K562 (cell line): ENCODE measurements at regions not wholly inside any gene's neighbourhood (a gene's known extent, or its start where the extent isn't known, plus 50 kb on each side); places are given as distances from the start of the nearest gene placed in this dataset.

ENCODE experiments used
- EZH2 ChIP-seq: IDR thresholded peaks from 2 replicates; pipeline ENCODE4 v1.6.1; 2012; ENCODE audit warnings: low read depth, mild to moderate bottlenecking, inconsistent platforms, low read length, borderline replicate concordance
- MAFF ChIP-seq: IDR thresholded peaks from 2 replicates; pipeline ENCODE4 v1.6.1; 2012; ENCODE audit warnings: low read length, improper control_type of control experiment
- MAFK ChIP-seq: IDR thresholded peaks from 2 replicates; pipeline ENCODE4 v1.6.1; 2011; ENCODE audit warnings: low read length, improper control_type of control experiment
- POLR2AphosphoS5 ChIP-seq: IDR thresholded peaks from 2 replicates; pipeline ENCODE4 v1.6.1; 2011; ENCODE audit warnings: mild to moderate bottlenecking, low read depth, low read length, moderate library complexity; ENCODE audit not compliant: control insufficient read depth, insufficient read depth
- STAT5B ChIP-seq: fragments of 250-450 bp; sonication (Bioruptor Pico); IDR thresholded peaks from 2 replicates; pipeline ENCODE4 v1.8.0; 2021; ENCODE audit warnings: mild to moderate bottlenecking, inconsistent platforms
- TAF1 ChIP-seq: IDR thresholded peaks from 2 replicates; pipeline ENCODE4 v1.6.1; 2011; ENCODE audit warnings: mild to moderate bottlenecking, low read length, moderate library complexity; ENCODE audit not compliant: insufficient read depth, control insufficient read depth, severe bottlenecking; ENCODE audit errors: extremely low read depth
- ZSCAN29 ChIP-seq: fragments of 450-650 bp; IDR thresholded peaks from 2 replicates; pipeline ENCODE4 v1.6.1; 2017
- TF ChIP-seq, protein P1 (sequence below), 3 experiments: IDR thresholded peaks in 2 of 3; conservative IDR thresholded peaks in 1 of 3; 2 replicates each; pipeline ENCODE4 v1.5.1; 2011 to 2012; ENCODE audit warnings: low read length in 3 of 3, mild to moderate bottlenecking in 3 of 3, control low read depth in 2 of 3, improper control_type of control experiment in 1 of 3, inconsistent platforms in 1 of 3, low read depth in 1 of 3, mixed read lengths in 1 of 3, moderate library complexity in 1 of 3; ENCODE audit not compliant: insufficient read depth in 2 of 3
- TF ChIP-seq, protein P2 (sequence below): sonication (generic); formaldehyde crosslinking; IDR thresholded peaks from 2 replicates; pipeline ENCODE4 v1.5.0; 2020; ENCODE audit warnings: missing genetic modification reagents

DNA sequence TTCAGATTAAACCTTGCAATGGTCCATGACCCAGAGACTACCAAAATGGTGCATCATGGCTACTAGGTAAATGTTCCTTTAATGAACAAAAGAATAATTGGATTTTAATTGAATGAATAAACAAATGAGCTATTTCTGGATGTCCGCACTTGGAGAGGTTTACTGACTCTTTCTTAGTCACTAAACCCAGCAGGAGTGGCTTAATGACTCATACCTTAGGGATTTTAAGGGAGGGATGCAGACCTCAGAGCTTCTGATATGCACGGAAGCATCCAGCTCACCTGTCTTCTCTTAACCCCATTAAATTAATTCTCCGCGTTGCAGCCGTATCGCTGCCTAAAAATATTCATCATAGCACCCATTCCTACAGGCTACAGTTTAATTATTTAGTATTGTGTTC is 970.0 kb upstream of the SLC35B3 start:
- no peak for TF ChIP-seq MAFK
- TF ChIP-seq TAF1: no peak
- TF ChIP-seq POLR2AphosphoS5: no peak
- TF ChIP-seq MAFF: no peak
- TF ChIP-seq, protein P1, sequence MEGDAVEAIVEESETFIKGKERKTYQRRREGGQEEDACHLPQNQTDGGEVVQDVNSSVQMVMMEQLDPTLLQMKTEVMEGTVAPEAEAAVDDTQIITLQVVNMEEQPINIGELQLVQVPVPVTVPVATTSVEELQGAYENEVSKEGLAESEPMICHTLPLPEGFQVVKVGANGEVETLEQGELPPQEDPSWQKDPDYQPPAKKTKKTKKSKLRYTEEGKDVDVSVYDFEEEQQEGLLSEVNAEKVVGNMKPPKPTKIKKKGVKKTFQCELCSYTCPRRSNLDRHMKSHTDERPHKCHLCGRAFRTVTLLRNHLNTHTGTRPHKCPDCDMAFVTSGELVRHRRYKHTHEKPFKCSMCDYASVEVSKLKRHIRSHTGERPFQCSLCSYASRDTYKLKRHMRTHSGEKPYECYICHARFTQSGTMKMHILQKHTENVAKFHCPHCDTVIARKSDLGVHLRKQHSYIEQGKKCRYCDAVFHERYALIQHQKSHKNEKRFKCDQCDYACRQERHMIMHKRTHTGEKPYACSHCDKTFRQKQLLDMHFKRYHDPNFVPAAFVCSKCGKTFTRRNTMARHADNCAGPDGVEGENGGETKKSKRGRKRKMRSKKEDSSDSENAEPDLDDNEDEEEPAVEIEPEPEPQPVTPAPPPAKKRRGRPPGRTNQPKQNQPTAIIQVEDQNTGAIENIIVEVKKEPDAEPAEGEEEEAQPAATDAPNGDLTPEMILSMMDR (IDR thresholded peaks at IDR 0.05 in 2 of 3, conservative IDR thresholded peaks at IDR 0.05 in 1 of 3; ENCODE audit: insufficient read depth in 2 of 3, low read depth in 1 of 3, low read length in 3 of 3): no peak
- TF ChIP-seq EZH2: no peak
- TF ChIP-seq, protein P2, sequence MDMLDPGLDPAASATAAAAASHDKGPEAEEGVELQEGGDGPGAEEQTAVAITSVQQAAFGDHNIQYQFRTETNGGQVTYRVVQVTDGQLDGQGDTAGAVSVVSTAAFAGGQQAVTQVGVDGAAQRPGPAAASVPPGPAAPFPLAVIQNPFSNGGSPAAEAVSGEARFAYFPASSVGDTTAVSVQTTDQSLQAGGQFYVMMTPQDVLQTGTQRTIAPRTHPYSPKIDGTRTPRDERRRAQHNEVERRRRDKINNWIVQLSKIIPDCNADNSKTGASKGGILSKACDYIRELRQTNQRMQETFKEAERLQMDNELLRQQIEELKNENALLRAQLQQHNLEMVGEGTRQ (CRISPR knock-in tag): no peak
- no peak for TF ChIP-seq STAT5B (CRISPR knock-in tag)
- TF ChIP-seq ZSCAN29: no peak
